ENCODE measurements at regions not wholly inside any gene's neighbourhood (a gene's known extent, or its start where the extent isn't known, plus 50 kb on each side); places are given as distances from the start of the nearest gene placed in this dataset.

DNA sequence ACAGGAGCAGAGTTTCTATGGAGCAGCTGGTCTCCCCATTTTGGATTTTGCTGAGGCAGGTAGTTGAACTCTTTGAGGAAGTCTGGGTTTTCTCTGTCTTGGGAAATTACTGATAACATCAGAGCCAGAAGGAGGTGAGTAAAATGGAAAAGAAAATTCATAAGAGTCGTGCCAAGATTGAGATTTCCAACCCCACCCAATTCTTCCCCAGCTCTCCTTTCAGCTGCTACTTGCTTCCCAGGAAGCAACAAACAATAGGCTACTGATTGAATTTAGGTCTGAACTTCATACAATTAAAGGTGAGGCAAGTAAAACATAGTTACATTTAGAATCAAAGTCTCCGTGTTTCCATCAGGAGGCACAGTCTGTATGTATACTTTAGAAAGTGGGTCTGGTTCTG is 54.6 kb upstream of the EOLA2 start:
- no peak for DNase-seq

DNA sequence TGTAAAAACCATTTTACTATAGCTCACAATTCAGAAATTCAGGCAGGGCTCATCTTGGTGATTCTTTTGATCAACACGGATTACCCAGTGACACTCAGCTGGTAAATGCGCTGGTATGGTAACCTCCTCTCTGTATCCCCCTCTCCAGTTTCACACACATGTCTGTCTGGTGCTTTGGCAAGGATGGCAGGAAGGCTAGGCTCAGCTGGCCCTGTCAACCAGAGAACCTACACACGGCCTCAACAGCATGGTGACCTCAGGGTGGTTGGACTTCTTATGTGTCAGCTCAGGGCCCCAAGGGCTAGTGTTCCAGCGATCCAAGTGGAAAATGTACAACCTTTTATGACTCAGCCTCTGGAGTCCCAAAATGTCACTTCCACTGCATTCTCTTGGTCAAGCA is 55.7 kb upstream of the EOLA2 start:
- DNase-seq, result no peak

DNA sequence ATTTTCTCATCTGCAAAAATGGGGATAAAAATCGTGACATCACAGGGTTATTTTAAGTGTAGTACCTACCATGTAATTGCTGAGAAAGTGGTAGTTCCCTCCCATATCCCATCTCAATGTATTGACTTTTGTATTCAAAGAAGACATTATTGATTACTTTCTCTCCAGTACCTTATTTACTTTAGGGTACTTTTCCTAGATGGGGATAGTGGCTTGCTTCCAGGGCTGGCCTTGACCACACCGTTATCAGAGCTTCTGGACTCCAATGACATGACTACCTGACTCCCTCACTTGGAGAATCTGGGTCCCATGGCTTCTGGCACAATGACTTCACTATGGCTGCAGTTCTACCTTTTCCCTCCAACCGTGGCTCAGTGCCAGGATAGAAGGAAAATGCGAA is 58.2 kb upstream of the EOLA2 start:
- DNase-seq, result no peak

DNA sequence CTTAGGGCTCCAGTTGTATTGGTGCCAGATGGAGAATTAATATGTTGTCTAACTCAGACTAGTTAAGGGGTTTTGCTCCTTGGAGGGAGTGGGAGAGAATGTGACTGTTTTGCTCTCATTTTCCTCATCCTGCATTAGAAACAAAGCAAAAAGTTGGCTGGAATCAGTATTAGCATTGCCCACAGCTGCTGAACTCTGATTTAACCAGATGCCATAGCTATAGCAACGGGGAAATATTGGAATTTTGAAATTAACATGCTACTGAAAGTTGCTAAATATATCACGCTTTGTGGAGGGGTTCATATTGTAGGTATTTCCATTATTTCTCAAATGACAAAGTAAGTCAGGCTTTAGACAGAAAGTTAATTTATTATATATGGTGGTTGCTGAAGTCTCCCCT is 66.7 kb upstream of the EOLA2 start:
- no peak for DNase-seq

DNA sequence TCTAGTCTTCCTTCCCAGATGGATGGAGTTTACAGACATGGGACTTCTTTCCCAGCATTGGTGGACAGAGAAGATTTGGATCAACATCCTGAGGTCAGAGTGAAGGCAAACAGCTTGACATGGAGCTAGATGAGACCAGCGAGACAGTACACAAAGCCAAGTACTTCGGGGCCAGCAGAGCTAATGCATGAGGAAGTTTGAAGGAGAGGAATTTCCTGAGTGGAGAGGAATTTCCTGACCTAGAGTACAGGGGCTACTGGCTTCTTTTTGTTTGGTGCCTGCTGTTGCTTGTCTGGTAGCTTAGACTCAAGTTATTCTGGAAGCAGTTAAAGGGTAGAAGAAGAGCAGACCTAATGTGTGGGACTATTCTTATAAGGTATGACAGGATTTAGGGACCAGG is 69.1 kb upstream of the EOLA2 start:
- no peak for DNase-seq

DNA sequence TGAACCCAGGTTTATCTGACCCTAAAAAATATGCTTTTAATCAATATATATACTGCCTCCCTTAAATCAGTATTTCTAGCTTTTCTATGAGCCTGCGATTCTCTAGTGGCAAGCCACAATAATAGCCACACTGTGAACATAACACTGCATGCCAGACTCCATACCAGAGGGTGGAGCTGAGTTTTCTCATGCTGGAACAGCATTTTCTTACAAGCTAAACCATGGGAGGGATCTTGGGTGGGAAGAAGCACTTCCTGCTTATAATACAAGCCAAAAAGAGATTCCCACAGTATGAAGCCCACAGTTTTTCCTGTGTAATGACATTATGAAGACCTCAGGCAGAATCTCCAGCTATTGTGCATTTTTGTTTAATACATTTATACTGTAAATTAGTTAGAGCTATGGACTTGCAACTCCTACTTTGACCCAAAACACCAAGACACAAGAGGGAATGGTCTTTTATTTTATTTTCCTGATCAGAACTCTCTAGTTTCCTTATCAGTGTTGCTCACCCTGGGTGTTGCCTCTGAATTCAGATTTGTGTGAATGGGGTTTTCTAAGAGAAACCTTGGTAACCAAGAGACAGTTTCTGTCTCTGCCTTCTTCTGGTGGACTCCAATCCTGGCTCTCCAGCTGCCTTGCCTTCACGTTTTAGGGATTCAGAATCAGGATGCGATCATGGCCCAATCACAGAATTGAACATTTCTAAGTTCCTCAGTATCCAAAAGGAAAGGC is 74.5 kb upstream of the EOLA2 start:
- DNase-seq, result no peak

DNA sequence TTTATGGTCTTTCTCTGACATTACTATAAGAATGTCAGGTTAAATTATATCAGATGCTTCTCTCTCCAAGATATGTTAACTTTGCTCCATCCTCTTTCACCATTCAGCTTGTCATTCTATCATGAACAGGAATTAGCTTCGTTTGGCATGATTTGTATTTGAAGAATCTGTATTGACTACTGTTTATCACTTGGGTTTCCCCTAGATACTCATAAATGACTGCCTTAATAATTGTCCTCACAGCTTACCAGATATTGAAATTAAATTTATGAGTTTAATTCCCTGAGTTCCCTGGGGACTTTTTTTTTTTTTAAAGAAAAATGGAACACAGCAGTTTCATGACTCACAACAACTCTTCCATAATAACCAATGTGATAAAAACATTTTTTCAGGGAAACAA is 76.2 kb upstream of the EOLA2 start:
- DNase-seq, result no peak

DNA sequence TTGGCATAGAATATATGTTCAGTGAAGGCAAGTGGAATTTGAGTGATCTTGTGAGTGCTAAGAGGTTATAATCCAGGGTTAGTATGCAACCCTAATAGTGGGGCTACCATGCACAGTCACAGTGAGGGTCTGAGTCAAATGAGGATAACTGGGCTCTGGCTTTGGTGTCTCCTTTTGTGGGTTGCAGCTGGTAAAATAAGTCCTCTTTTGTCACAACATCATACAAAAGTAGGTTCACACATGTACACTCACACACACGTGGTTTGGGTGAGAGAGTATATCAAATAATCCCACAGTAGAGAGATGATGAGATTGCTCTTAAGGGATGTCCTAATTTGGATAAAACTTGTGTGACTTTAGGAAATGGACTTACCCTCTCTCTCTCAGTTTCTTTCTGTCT is 79.6 kb upstream of the EOLA2 start:
- DNase-seq, result no peak

DNA sequence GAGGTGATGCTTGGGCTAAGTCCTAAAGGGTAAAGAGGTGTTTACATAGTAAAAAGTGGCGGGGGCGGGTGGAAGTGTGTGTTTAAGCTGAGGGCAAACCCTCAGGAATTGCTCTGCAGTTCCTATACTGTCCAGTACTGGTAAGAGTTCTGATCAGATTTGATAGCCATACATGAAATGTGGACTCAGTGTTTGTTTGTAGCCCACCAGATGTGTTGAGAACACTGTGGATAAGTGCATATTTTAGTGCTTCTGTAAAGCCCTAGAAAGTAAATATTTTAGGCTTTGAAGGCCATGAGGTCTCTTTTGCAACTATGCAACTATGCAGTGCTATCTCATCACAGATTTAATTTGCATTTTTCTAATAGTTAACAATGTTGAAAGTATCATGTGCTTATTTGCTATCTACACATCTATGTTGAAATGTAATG is 80.7 kb upstream of the EOLA2 start:
- no peak for DNase-seq

DNA sequence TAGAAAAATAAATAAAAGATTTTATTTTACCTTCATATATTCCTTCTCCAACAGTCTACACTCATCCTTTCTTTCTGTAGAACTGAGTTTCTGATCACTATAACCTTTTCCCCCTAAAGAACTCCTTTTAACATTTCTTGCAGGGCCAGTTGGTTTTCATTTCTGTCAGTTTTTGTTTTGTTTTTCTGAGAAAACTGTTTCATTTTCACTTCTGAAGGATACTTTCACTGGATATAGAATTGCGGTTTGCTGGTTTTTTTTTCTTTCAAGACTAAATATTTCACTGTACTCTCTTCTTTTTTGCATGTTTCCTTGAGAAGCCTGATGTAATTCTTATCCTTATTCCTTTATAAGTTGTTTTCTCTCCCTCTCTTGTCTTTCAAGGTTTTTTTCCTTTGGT is 90.4 kb upstream of the EOLA2 start:
- DNase-seq, result no peak

DNA sequence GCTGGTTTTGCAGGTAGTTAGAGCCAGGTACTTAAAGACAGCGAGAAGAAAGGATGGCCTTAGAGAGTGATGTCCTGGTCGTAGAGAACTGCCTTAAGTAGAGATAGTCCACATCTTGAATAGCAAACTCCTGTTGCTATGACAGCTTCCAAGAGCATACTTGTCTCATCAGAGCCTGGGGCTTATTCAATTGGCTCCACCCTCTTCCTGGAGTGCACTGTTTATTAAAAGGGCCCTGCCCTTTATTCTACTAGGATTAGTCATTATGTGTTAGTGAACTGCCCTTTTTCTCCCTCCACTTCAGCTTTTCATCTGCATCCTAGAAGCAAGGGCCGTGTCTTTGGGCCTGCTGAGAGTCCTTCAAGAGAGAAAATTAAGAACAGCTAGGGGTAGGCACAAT is 94.5 kb upstream of the EOLA2 start:
- DNase-seq, result no peak

DNA sequence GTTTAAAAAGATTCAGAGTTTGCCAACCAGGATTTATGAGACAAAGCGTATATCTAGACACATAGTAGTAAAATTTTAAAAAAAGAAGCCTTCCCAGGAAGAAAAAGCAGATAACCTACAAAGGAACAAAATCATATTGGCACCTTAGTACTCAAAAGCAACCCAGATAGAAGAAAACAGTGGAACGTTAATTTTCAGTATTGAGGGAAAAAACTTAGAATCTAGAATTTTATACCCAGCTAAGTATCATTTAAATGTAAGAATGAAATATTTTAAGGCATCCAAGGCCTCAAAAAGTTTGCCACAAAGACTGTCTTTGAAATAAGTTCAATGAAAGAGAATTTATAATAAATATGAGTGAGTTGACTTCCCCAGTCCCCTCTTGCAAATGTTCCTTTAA is 96.5 kb upstream of the EOLA2 start:
- no peak for DNase-seq

DNA sequence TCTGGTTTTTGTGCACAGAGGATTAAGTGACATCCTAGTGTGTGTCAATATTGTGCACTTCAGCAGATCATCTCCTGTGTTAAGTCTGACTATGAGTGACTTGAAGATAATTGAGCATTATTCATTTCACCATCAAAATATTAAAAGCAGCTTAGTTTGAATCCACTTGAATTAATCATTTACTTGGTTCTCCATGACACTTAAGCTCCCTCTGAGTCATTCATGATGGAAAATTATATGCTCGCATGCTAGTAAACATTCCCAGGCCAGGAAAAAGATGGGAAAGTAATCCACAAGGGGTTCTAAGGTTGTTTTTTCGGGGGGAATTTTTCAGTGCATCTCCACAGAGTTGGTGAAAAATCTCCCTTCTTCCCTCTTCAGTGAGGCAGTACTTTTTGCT is 97.2 kb upstream of the EOLA2 start:
- no peak for DNase-seq

DNA sequence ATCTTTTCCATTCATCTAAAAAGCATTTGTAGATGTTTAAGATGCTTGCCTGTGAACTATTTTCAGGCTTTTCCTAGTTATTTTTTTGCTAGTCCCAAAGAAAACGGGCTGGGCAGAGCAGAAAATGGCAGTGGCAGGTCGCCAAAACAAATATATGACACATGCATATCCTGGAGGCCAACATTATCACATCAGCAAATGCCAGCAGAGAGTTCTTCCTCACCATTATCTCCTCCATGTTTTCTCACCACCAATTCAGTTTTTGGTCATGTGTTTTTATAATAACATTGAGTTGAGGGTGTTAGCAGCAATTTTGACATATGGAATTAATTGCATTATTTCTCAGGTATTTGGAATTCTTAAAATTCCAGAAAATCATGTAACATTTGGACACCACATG is 97.9 kb upstream of the EOLA2 start:
- no peak for DNase-seq

DNA sequence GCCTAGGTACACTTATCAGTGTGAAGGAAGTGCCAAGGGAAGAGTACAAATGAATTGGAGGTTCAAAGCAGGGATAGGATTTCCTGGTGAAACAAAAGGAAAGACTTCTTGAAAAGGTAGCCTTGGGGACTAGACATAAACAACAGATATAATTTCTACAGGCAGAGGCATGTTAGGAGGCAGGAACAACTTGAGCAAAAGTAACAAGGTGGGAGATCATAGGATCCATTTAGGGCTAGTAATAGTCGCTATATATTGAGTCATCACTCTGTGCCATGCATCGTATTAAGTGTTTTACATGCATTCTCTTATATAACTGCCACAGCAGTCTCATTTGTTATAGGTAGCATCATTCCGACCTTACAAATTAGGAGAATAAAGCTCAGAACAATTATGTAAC is 98.3 kb upstream of the EOLA2 start:
- DNase-seq, result no peak

DNA sequence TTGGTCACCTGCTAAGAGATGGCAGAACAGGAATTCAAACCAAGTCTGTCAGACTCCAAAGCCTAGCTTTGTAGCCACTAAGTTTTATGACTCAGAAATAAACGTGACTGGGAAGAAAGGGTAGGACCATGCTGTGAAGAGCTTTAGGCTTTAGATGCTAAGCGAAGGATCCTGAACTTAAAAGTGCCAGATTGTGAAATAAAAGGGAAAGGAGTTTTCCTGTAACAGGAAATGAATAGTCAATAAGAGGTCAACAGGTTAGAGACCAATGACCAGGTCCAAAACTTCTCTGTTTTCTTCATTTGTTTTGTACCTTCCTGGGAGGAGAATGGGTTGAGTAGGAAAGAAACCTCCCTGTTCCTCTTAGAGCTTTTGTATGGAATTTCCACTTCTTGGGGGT is 98.8 kb upstream of the EOLA2 start:
- DNase-seq, result no peak

DNA sequence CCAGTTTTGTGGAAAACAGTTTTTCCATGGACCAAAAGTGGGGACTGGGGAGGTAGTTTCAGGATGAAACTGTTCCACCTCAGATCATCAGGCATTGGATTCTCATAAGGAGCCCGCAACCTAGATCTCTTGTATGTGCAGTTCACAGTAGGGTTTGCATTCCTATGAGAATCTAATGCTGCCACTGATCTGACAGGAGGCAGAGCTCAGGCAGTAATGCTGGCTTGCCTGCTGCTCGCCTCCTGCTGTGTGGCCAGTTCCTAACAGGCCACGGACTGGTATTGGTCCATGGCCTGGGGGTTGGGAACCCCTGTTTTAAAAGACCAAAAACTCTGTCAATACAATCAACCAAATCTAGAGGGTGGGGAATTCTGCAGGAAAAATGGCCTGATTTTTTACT is 100.0 kb upstream of the EOLA2 start:
- no peak for DNase-seq

DNA sequence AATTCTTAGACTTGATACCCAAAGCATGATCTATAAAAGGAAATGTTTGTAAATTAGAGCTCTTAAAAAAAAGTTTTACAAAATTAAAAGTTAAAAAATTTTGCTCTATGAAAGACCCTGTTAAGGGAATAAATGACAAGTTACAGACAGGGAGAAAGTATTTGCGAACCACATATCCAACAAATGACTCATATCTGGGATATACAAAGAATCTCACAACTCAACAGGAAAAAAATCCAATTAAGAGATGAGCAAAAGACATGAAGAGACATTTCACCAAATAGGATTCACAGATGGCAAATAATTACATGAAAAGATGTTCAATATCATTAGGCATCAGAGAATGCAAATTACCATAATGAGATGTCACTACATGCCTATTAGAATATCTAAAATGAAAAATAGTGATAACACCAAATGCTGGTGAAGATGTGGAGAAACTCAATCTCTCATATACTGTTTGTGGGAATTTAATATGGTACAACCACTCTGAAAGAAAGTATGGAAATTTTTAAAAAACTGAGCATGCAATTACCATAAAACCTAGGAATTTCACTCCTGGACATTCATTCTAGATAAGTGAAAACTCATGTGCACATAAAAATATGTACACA is 100.8 kb upstream of the EOLA2 start:
- no peak for DNase-seq

DNA sequence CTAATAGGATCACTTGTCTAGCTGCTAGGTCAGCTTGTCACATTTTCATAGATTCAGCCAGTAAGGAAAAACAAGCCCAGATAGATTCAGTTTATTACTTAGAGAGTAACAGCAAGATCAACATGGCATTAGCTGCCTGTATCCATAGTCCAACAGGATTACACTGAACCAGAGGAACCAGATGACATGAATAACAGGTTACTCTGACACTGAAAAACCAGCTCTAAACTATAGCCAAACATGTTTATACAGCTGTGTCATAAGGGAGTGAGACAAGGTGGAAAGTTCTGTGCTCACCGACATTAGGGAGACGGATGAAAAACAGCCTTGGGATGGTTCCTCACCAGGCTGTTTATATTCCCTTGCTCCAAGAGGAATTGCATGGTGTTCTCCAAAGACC is 102.9 kb upstream of the EOLA2 start:
- no peak for DNase-seq

DNA sequence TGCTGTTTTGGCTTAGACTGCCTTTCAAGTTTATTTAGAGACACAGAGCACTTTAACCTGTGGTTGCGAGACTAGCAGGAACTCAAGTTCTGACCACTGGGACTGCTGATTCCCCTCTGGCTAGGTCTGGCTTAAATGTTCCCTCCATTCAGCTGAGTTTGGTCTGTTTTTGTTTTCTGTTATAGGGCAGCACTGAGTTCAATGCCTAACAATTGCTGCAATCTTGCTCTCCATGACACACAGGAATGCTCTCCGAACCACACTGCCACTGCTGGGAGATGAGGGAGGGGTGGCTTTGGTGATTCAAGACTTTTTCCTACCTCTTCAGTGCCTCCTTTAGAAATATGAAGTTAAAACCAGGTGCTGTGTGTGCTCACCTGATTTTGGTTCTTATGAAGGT is 106.3 kb upstream of the EOLA2 start:
- no peak for DNase-seq

DNA sequence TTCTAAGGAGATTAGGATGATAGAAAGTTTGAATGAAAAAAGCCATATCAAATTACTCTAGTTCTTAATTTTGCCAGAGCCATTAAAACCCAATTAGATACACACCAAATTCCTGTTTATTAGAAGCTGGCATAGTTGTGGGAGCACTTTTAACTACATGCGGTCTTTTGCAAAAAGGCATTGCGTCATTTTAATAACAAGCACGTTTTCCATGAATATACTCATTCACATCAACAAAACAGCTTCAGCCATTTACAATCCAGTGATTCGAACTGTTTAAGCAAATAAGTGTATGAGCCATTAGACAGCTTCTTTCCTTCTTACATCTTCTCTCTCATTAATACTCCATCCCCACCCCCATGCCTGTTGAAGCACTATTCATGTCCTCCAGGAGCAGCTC is 109.5 kb upstream of the EOLA2 start:
- DNase-seq, result no peak

DNA sequence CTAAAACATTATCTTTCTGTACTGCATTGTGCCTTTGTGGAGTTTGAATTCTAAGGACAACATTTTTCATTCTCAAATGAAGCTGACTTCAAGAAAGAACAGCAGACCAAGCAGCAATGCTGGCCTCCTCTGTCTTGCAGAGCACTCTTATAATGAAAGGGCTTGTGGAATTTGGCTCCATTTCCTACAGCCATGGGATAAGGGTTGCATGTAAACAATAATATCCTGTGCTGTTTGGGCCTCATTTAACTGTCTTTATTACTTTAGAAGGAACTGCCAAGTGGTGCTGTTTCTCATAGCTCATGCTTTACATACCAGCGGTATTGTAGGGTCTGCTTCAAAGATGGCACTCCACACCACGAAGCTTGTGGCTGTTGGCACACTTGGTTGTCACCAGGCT is 111.4 kb upstream of the EOLA2 start:
- DNase-seq, result no peak

DNA sequence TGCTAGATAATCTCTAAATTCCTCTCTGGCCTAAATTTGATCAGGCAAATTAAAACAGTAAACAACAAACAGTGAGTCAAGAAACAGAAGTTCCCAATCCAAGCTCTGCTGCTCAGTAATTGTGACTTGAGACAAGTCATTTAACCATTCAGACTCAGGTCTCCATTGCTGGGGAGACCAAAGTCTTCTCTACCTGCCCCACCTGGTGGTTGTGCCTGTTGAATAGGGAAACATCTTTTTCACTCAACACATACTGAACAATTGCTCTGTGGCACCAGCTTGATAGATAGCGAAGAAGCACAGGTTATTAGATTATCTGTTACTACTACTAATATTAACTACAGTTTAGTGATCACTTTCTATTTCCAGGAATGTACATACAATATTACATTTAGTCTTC is 112.1 kb upstream of the EOLA2 start:
- DNase-seq, result no peak

DNA sequence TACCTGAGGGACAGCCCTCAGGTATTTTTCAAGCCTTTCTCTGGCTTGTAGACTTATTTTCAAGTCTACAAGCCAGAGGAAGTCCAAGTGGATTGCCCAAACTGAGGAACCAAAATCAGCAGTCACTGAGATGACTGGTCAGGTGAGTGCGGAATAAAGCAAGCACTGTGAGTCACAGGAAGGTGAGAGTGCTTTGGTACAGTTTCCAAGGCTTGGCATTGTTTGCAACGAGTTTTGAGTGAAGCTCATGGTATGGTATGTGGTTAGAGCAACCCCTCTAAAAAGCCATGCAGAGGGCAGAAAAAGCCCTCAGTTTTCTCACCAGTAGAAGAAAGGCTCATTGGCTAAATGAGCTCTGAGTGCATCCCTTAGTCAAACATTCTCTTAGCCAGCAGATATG is 112.8 kb upstream of the EOLA2 start:
- DNase-seq, result no peak

DNA sequence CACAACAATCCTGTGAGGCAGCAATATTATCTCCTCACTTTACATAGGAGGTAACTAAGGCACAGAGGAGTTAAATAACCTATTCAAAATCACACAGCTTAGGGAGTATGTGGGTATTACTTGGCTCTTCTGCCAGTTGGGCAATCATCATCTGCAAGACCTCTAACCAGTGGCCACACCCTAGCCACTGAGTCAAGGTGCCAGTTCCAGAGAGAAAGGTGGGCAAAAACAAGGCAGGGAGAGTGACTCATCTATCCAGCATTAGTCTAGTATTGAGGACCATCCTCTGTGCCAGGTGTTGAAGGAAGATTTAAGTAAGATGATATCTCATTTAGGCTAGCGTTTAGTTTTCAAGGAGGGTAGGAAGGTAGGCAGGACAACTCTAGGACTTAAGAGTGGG is 113.9 kb upstream of the EOLA2 start:
- DNase-seq, result no peak
